ENCODE measurements at regions not wholly inside any gene's neighbourhood (a gene's known extent, or its start where the extent isn't known, plus 50 kb on each side); places are given as distances from the start of the nearest gene placed in this dataset.

DNA sequence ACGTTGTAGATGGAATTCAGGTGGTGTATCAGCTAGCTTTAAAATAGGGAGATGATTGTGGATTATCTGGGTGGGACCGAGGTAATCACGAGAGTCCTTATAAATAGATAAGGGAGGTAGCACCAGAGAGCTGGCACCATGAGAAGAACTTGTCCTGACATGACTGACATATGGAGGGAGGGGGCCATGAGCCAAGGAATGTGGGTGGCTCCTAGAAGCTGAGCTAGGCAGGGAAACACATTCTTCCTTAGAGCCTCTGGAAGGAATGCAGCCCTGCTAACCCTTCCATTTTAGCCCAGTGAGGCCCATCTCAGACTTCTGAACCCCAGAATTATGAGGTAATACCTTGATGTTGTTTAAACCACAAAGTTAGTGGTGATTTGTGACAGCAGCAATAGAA is 321.1 kb upstream of the SULF2 start:
- in situ Hi-C loops (cut with MboI; ENCODE audit: low pct_unique_long_range_greater_than_20kb, low sequenced_read_pairs, unreplicated experiment): no loop called here
- DNase-seq (ENCODE audit: low spot score): no peak
- TF ChIP-seq, protein P1, sequence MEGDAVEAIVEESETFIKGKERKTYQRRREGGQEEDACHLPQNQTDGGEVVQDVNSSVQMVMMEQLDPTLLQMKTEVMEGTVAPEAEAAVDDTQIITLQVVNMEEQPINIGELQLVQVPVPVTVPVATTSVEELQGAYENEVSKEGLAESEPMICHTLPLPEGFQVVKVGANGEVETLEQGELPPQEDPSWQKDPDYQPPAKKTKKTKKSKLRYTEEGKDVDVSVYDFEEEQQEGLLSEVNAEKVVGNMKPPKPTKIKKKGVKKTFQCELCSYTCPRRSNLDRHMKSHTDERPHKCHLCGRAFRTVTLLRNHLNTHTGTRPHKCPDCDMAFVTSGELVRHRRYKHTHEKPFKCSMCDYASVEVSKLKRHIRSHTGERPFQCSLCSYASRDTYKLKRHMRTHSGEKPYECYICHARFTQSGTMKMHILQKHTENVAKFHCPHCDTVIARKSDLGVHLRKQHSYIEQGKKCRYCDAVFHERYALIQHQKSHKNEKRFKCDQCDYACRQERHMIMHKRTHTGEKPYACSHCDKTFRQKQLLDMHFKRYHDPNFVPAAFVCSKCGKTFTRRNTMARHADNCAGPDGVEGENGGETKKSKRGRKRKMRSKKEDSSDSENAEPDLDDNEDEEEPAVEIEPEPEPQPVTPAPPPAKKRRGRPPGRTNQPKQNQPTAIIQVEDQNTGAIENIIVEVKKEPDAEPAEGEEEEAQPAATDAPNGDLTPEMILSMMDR (IDR thresholded peaks at IDR 0.05; ENCODE audit: extremely low read depth, insufficient read depth, missing control alignments): no peak

DNA sequence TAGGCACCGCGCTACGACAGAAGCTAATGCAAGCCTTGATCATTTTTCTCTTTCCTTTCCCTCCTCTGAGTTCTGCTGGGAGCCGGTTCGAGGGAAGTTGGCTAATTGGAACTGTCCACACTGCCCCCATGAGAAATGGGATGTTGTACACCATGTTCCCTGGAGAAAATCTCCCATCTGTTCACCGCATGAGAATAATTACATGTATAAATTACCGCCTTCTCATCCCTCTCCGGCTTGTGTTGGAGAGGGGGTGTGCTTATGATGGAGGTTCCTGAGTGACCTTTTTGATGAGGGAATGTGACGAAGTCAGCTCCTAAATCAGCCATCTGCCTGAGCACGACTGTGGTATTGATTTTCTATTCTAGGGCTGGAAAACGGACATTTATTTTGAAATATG is 320.2 kb upstream of the SULF2 start:
- DNase-seq (ENCODE audit: low spot score): no peak
- TF ChIP-seq, protein P1 (IDR thresholded peaks at IDR 0.05; ENCODE audit: extremely low read depth, insufficient read depth, missing control alignments): no peak
- in situ Hi-C loops (cut with MboI; ENCODE audit: low pct_unique_long_range_greater_than_20kb, low sequenced_read_pairs, unreplicated experiment): no loop called here

DNA sequence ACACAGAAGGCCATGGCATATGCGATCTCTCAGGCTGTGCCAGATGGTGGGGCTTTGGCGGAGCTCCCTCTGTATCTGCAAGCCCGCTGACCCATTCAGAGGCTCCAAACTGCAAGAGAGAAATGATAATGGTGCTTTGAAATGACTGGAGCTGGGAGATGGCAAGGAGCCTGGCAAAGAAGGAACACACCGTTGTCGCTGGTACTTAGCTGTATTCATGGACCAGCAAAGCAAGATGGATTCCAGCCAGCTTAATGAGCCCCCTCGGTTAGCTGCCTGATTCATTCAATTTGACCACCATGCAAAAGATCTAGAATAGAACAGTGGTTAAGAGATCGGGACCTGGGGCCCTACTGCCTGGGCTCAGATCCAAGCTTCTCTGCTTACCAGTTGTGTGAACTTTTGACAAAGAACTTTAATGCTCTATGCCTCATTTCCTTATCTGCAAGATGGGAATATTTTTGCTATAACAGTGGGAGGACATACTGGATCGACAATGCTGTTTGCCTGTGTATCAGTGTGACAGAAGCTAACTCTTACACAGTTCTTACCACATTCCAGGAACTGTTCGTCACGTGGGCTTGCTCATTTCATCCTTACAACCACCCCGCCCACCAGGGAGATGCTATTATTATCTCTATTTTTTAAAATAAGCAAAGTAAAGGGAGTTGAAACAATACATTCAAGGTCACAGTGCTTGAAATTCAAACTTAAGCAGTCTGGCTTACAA is 317.8 kb upstream of the SULF2 start:
- TF ChIP-seq, protein P1 (IDR thresholded peaks at IDR 0.05; ENCODE audit: extremely low read depth, insufficient read depth, missing control alignments): no peak
- in situ Hi-C loops (cut with MboI; ENCODE audit: low pct_unique_long_range_greater_than_20kb, low sequenced_read_pairs, unreplicated experiment): no loop called here
- no peak for DNase-seq (ENCODE audit: low spot score)

DNA sequence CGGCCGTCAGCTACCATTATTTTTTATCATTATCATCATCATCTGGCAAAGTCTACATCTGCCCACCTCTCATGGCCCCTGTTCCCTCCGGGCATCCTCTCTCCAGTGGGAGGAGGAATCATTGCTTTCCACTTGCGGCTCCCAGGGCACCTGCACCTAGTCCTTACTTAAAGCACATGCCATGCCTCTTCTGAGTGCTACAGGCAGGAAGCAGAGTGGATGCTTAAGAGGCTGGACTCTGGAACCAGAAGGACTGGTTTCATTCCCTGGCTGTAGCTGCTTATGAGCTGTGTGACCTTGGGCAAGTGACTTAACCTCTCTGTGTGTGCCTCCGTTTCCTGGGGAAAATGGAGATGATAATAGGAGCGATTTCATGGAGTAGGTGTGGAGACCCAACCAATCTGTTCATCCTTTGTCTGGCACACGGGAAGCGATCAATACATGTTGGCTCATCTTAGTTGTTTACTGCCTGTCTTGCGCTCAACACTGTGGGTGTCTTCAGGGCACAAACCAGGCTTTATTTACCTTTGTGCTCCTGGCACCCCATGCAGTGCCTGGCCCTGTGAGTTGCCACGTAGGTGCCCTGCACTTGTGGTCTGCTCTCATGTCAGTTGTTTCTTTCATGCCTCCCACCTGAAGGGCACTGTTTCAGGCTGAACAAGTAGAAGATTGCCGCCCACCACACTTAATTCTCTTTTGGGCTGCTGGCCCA is 317.0 kb upstream of the SULF2 start:
- TF ChIP-seq, protein P1 (IDR thresholded peaks at IDR 0.05; ENCODE audit: extremely low read depth, insufficient read depth, missing control alignments): no peak
- DNase-seq (ENCODE audit: low spot score): no peak
- in situ Hi-C loops (cut with MboI; ENCODE audit: low pct_unique_long_range_greater_than_20kb, low sequenced_read_pairs, unreplicated experiment): no loop called here

DNA sequence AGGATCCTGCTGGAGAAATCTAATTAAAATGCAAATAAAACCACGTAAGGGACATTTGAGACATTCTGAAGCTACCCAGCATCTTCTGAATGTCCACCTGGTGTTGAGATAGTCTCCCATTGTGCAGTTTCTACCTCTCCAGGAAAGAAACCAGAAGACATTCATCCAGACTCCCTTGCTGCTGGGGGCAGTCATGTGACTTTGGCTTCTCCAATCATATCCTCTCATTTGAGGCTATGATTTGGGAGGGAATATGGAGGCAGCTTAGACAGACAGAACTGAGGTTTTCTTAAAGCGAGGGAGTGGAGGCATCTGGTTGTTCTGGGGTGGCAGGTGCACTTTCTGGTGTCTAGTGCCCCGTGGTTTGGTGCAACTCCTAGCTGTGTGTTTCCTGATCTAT is 315.2 kb upstream of the SULF2 start:
- in situ Hi-C loops (cut with MboI; ENCODE audit: low pct_unique_long_range_greater_than_20kb, low sequenced_read_pairs, unreplicated experiment): no loop called here
- TF ChIP-seq, protein P1 (IDR thresholded peaks at IDR 0.05; ENCODE audit: extremely low read depth, insufficient read depth, missing control alignments): no peak
- DNase-seq (ENCODE audit: low spot score): no peak

DNA sequence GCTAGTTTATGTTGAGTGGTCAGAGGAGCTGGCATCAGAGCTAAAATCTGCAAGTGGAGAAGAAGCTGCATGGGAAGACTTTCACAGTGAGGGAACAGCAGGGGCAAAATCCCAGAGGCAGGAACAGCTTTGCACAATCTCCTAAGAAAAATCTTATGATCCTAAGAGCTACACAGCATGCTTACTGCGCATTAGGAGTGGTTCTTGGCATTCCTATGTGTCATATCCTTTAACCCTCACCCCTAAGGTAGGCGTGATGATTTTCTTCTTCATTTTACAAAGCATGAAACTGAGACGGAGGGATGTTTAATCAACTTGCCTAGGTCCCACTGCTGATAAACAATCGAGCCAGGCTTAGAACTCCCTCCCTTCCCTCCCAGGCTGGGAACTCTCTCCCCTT is 313.6 kb upstream of the SULF2 start:
- TF ChIP-seq, protein P1 (IDR thresholded peaks at IDR 0.05; ENCODE audit: extremely low read depth, insufficient read depth, missing control alignments): no peak
- in situ Hi-C loops (cut with MboI; ENCODE audit: low pct_unique_long_range_greater_than_20kb, low sequenced_read_pairs, unreplicated experiment): no loop called here
- DNase-seq (ENCODE audit: low spot score): no peak
